Osteocyte (in vitro differentiated cells): ENCODE measurements at regions not wholly inside any gene's neighbourhood (a gene's known extent, or its start where the extent isn't known, plus 50 kb on each side); places are given as distances from the start of the nearest gene placed in this dataset.

Experiments
- DNase-seq: peaks from one replicate; pipeline ENCODE4 v3.0.0; 2021; ENCODE audit warnings: mixed read lengths; ENCODE audit not compliant: unreplicated experiment; ENCODE audit errors: extremely low spot score
- H3K27ac Mint-ChIP-seq: one replicate; pipeline ENCODE4 v1.8.0; 2021; ENCODE audit warnings: mild to moderate bottlenecking, mixed read lengths; ENCODE audit not compliant: unreplicated experiment
- H3K27me3 Mint-ChIP-seq: one replicate; pipeline ENCODE4 v1.8.0; 2021; ENCODE audit warnings: mixed read lengths; ENCODE audit not compliant: unreplicated experiment
- H3K36me3 Mint-ChIP-seq: one replicate; pipeline ENCODE4 v1.8.0; 2021; ENCODE audit warnings: mixed read lengths; ENCODE audit not compliant: unreplicated experiment
- H3K4me1 Mint-ChIP-seq: one replicate; pipeline ENCODE4 v1.8.0; 2021; ENCODE audit warnings: mixed read lengths; ENCODE audit not compliant: unreplicated experiment
- H3K4me3 Mint-ChIP-seq: one replicate; pipeline ENCODE4 v1.8.0; 2021; ENCODE audit warnings: mild to moderate bottlenecking, moderate library complexity, mixed read lengths; ENCODE audit not compliant: unreplicated experiment
- H3K9me3 Mint-ChIP-seq: one replicate; pipeline ENCODE4 v1.8.0; 2021; ENCODE audit warnings: mixed read lengths; ENCODE audit not compliant: unreplicated experiment
- CTCF ChIP-seq: fragments of 200-600 bp; sonication (generic); IDR thresholded peaks from 2 replicates; pipeline ENCODE4 v1.5.0; 2021; ENCODE audit warnings: antibody characterized with exemption, mild to moderate bottlenecking, moderate library complexity

- peaks cover 7% of the 10 kb centered on the region for H3K27me3 Mint-ChIP-seq
- H3K9me3 Mint-ChIP-seq = no peaks in the 10 kb centered on the region
- H3K4me3 Mint-ChIP-seq = no peak overlapping the region
- DNase-seq = no peak
- no peak for TF ChIP-seq CTCF
- no peak overlapping the region for H3K27ac Mint-ChIP-seq
- H3K36me3 Mint-ChIP-seq = no peaks in the 10 kb centered on the region
- no peaks in the 10 kb centered on the region for H3K4me1 Mint-ChIP-seq
Observed at GRCh38 chr1:69230208-69230607, 337.5 kb upstream of the LRRC7 start.

- Mint-ChIP-seq H3K27me3 (peaks cover 7% of the 10 kb centered on the region), H3K4me1 (no peaks in the 10 kb centered on the region), H3K9me3 (no peaks in the 10 kb centered on the region), H3K4me3 (no peak overlapping the region), H3K27ac (no peak overlapping the region), H3K36me3 (no peaks in the 10 kb centered on the region)
- TF ChIP-seq CTCF = no peak
- DNase-seq = no peak
Observed at GRCh38 chr1:69233463-69233862, 334.3 kb upstream of the LRRC7 start.

GRCh38 chr1:69244211-69244610 lies 323.5 kb upstream of the LRRC7 start:
- DNase-seq = no peak
- no peaks in the 10 kb centered on the region for H3K9me3 Mint-ChIP-seq
- H3K4me3 Mint-ChIP-seq = no peak overlapping the region
- peaks cover 5% of the 10 kb centered on the region for H3K27me3 Mint-ChIP-seq
- TF ChIP-seq CTCF = no peak
- H3K4me1 Mint-ChIP-seq = no peaks in the 10 kb centered on the region
- no peaks in the 10 kb centered on the region for H3K36me3 Mint-ChIP-seq
- H3K27ac Mint-ChIP-seq = no peak overlapping the region

- no peak overlapping the region for H3K4me3 Mint-ChIP-seq
- no peaks in the 10 kb centered on the region for H3K36me3 Mint-ChIP-seq
- no peak for TF ChIP-seq CTCF
- no peaks in the 10 kb centered on the region for H3K9me3 Mint-ChIP-seq
- H3K27me3 Mint-ChIP-seq = peaks cover 5% of the 10 kb centered on the region
- H3K27ac Mint-ChIP-seq = no peak overlapping the region
- H3K4me1 Mint-ChIP-seq = no peaks in the 10 kb centered on the region
- DNase-seq = no peak
Observed at GRCh38 chr1:69246109-69246508, 321.6 kb upstream of the LRRC7 start.

- Mint-ChIP-seq H3K27ac (no peak overlapping the region), H3K9me3 (no peaks in the 10 kb centered on the region), H3K4me1 (no peaks in the 10 kb centered on the region), H3K36me3 (no peaks in the 10 kb centered on the region), H3K27me3 (peaks cover 5% of the 10 kb centered on the region), H3K4me3 (no peak overlapping the region)
- TF ChIP-seq CTCF = no peak
- no peak for DNase-seq
Observed at GRCh38 chr1:69246710-69247109, 321.0 kb upstream of the LRRC7 start.
